PC-9 (cell line): ENCODE measurements at regions not wholly inside any gene's neighbourhood (a gene's known extent, or its start where the extent isn't known, plus 50 kb on each side); places are given as distances from the start of the nearest gene placed in this dataset.

Experiments
- BruUV-seq: library from RNA; stranded (reverse); fragments of 400-500 nt; replicated peaks from 2 replicates; lab custom pipeline; 2021; lab: Mats Ljungman, UMichigan
- CTCF ChIA-PET: fragments of 300-600 bp; sonication (Branson Sonifier 250); formaldehyde crosslinking; loops from one replicate; lab custom pipeline; 2022; ENCODE audit warnings: antibody characterized with exemption; lab: Charles Lee
- POLR2A ChIA-PET: fragments of 300-600 bp; sonication (Branson Sonifier 250); formaldehyde crosslinking; loops from one replicate; lab custom pipeline; 2022; ENCODE audit warnings: antibody characterized with exemption; ENCODE audit not compliant: unreplicated experiment; lab: Charles Lee
- DNase-seq, 2 experiments: peaks; one replicate each; pipeline versions ENCODE4 v3.0.0 to v3.0.0-alpha.2; 2015 to 2022; ENCODE audit warnings: mixed read lengths in 1 of 2
- H2AFZ ChIP-seq: fragments of 200-600 bp; sonication (generic); 2 replicates; pipeline ENCODE4 v1.8.1; 2017; ENCODE audit warnings: antibody characterized with exemption
- H3F3A ChIP-seq: fragments of 200-600 bp; sonication (generic); 2 replicates; pipeline ENCODE4 v1.8.1; 2017; ENCODE audit warnings: antibody characterized with exemption, mild to moderate bottlenecking, low read depth; ENCODE audit not compliant: insufficient read depth
- H3K27ac ChIP-seq: fragments of 200-600 bp; sonication (generic); 2 replicates; pipeline ENCODE4 v1.6.1; 2016; ENCODE audit warnings: mixed run types
- H3K27me3 ChIP-seq: fragments of 200-600 bp; sonication (generic); 2 replicates; pipeline ENCODE4 v1.6.1; 2016; ENCODE audit warnings: low read depth, mixed run types; ENCODE audit not compliant: insufficient read depth
- H3K36me3 ChIP-seq: fragments of 200-600 bp; sonication (generic); 2 replicates; pipeline ENCODE4 v1.6.1; 2016; ENCODE audit warnings: low read depth, mixed run types
- H3K4me1 ChIP-seq: fragments of 200-600 bp; sonication (generic); replicated peaks from 2 replicates; pipeline ENCODE4 v1.6.1; 2016; ENCODE audit warnings: mixed run types; ENCODE audit not compliant: insufficient read depth
- H3K4me2 ChIP-seq: fragments of 200-600 bp; sonication (generic); 2 replicates; pipeline ENCODE4 v1.6.1; 2017; ENCODE audit warnings: mixed run types
- H3K4me3 ChIP-seq: fragments of 200-600 bp; sonication (generic); 2 replicates; pipeline ENCODE4 v1.6.1; 2016; ENCODE audit warnings: mixed run types
- H3K79me2 ChIP-seq: fragments of 200-600 bp; sonication (generic); 2 replicates; pipeline ENCODE4 v1.6.1; 2017; ENCODE audit warnings: low read depth, mixed run types
- H3K9me2 ChIP-seq: fragments of 200-600 bp; sonication (generic); 2 replicates; pipeline ENCODE4 v1.8.1; 2017; ENCODE audit warnings: mild to moderate bottlenecking; ENCODE audit not compliant: insufficient read depth
- H3K9me3 ChIP-seq: fragments of 200-600 bp; sonication (generic); 2 replicates; pipeline ENCODE4 v1.8.1; 2016; ENCODE audit warnings: low read depth; ENCODE audit not compliant: insufficient read depth
- H4K20me1 ChIP-seq: fragments of 200-600 bp; sonication (generic); 2 replicates; pipeline ENCODE4 v1.8.1; 2017; ENCODE audit not compliant: insufficient read depth
- EZH2 ChIP-seq: fragments of 200-600 bp; sonication (generic); IDR thresholded peaks from 2 replicates; pipeline ENCODE4 v1.8.0; 2017; ENCODE audit warnings: antibody characterized with exemption, low read depth
- intact Hi-C: fragments of 100-400 bp; cut with micrococcal nuclease; formaldehyde crosslinking; loops from one replicate; pipeline ENCODE4 v1.10.0; 2022; ENCODE audit not compliant: unreplicated experiment
- TF ChIP-seq, protein P1 (sequence below): fragments of 200-600 bp; sonication (generic); conservative IDR thresholded peaks from 2 replicates; pipeline ENCODE4 v1.6.1; 2017; ENCODE audit warnings: mixed run types, antibody characterized with exemption, mild to moderate bottlenecking, moderate library complexity

DNA sequence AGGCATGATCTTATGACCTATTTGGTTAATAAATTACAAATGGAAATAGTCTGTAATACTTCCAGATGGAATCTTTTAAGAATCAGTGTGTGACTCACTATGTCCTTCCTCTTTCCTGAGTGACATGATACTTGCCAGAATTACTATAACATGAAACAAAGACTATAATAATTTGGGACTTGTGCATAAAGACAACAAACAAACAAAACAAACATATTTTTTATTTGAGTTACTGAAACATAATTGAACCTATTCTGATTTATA, 1268.1 kb downstream of the OTOL1 start:
- no peaks in the 10 kb centered on the region for H3K9me3 ChIP-seq
- H2AFZ ChIP-seq = no peak overlapping the region
- ChIA-PET CTCF (interaction anchor here (0.7 kb wide), 1 partner anchor 554 kb away, joined by 3 read pairs; no protein-coding TSS in a partner anchor), POLR2A (no interaction called here)
- H3K4me3 ChIP-seq = no peak overlapping the region
- no peak for DNase-seq
- no peak overlapping the region for H3K27ac ChIP-seq
- no peaks in the 10 kb centered on the region for H3K79me2 ChIP-seq
- no peaks in the 10 kb centered on the region for H3K36me3 ChIP-seq
- no peaks in the 10 kb centered on the region for H3K27me3 ChIP-seq
- intact Hi-C loops = no loop called here
- TF ChIP-seq, protein P1, sequence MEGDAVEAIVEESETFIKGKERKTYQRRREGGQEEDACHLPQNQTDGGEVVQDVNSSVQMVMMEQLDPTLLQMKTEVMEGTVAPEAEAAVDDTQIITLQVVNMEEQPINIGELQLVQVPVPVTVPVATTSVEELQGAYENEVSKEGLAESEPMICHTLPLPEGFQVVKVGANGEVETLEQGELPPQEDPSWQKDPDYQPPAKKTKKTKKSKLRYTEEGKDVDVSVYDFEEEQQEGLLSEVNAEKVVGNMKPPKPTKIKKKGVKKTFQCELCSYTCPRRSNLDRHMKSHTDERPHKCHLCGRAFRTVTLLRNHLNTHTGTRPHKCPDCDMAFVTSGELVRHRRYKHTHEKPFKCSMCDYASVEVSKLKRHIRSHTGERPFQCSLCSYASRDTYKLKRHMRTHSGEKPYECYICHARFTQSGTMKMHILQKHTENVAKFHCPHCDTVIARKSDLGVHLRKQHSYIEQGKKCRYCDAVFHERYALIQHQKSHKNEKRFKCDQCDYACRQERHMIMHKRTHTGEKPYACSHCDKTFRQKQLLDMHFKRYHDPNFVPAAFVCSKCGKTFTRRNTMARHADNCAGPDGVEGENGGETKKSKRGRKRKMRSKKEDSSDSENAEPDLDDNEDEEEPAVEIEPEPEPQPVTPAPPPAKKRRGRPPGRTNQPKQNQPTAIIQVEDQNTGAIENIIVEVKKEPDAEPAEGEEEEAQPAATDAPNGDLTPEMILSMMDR = no peak
- TF ChIP-seq EZH2 = no peak
- H3K9me2 ChIP-seq = no peaks in the 10 kb centered on the region
- no peaks in the 10 kb centered on the region for H3F3A ChIP-seq
- H3K4me1 ChIP-seq = no peaks in the 10 kb centered on the region
- no peak overlapping the region for H3K4me2 ChIP-seq
- H4K20me1 ChIP-seq = no peaks in the 10 kb centered on the region
- BruUV-seq = no TSS peak

- CTCF ChIA-PET = interaction anchor here (0.5 kb wide), 1 partner anchor 291 kb away, joined by 3 read pairs; no protein-coding TSS in a partner anchor
- H3K27ac ChIP-seq = no peak overlapping the region
- no peak for DNase-seq
Measured at GRCh38 chr3:162765524-162765923, 1268.9 kb downstream of the OTOL1 start.

GRCh38 chr3:162769564-162769963, 1273.0 kb downstream of the OTOL1 start:
- intact Hi-C loops = no loop called here
- H3K79me2 ChIP-seq = no peaks in the 10 kb centered on the region
- H4K20me1 ChIP-seq = no peaks in the 10 kb centered on the region
- no peaks in the 10 kb centered on the region for H3K36me3 ChIP-seq
- DNase-seq = no peak
- H3K9me2 ChIP-seq = no peaks in the 10 kb centered on the region
- no peaks in the 10 kb centered on the region for H3K4me1 ChIP-seq
- TF ChIP-seq EZH2 = no peak
- ChIA-PET CTCF (no interaction called here), POLR2A (no interaction called here)
- no peak overlapping the region for H2AFZ ChIP-seq
- BruUV-seq = no TSS peak
- no peaks in the 10 kb centered on the region for H3K27me3 ChIP-seq
- H3K4me2 ChIP-seq = no peak overlapping the region
- H3K4me3 ChIP-seq = no peak overlapping the region
- H3K9me3 ChIP-seq = no peaks in the 10 kb centered on the region
- H3F3A ChIP-seq = no peaks in the 10 kb centered on the region
- H3K27ac ChIP-seq = no peak overlapping the region

More at GRCh38 chr3:162765524-162765923, 1268.9 kb downstream of the OTOL1 start:
- Histone ChIP-seq H2AFZ (no peak overlapping the region), H3K4me1 (no peaks in the 10 kb centered on the region), H3K79me2 (no peaks in the 10 kb centered on the region), H3F3A (no peaks in the 10 kb centered on the region), H3K27me3 (no peaks in the 10 kb centered on the region), H3K4me2 (no peak overlapping the region), H3K9me2 (no peaks in the 10 kb centered on the region), H3K9me3 (no peaks in the 10 kb centered on the region), H3K4me3 (no peak overlapping the region), H3K36me3 (no peaks in the 10 kb centered on the region), H4K20me1 (no peaks in the 10 kb centered on the region)
- POLR2A ChIA-PET = no interaction called here
- intact Hi-C loops = no loop called here
- TF ChIP-seq EZH2 = no peak
- TF ChIP-seq, protein P1 = no peak
- BruUV-seq = no TSS peak

- Histone ChIP-seq H3F3A (no peaks in the 10 kb centered on the region), H2AFZ (no peak overlapping the region; the same call in 1 of the 2 replicates), H3K36me3 (no peaks in the 10 kb centered on the region), H3K27me3 (no peaks in the 10 kb centered on the region), H3K4me1 (no peaks in the 10 kb centered on the region), H3K79me2 (no peaks in the 10 kb centered on the region), H3K4me2 (no peak overlapping the region), H3K9me2 (no peaks in the 10 kb centered on the region), H4K20me1 (no peaks in the 10 kb centered on the region), H3K4me3 (no peak overlapping the region), H3K27ac (no peak overlapping the region), H3K9me3 (no peaks in the 10 kb centered on the region)
- intact Hi-C loops = no loop called here
- no peak for TF ChIP-seq EZH2
- TF ChIP-seq, protein P1 = no peak
- BruUV-seq = no TSS peak
- CTCF ChIA-PET = no interaction called here
- DNase-seq = no peak
- POLR2A ChIA-PET = no interaction called here
Measured at GRCh38 chr3:162770551-162770950, 1273.9 kb downstream of the OTOL1 start.
